ENCODE measurements at regions not wholly inside any gene's neighbourhood (a gene's known extent, or its start where the extent isn't known, plus 50 kb on each side); places are given as distances from the start of the nearest gene placed in this dataset.

DNA sequence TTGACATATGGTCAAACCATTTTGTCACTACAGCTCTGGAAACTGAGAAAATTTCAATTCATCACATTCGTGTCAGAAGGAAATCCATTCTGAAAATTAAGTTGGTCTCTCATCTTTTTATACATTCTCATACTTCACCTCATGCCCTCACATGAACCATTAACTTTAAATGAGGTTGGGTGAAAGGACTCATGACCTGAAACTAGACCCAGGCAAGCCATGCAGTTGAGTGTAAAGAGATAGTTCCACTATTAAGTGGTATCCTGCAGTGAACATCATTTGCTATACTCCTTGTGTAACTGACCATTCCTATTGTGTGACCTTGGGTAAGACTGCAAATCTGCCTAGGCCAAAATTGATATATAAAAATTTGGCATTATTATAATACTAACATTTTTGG is 299.6 kb upstream of the GRIN3A start:
- DNase-seq (ENCODE audit: low read depth) = no peak
- H3K4me3 ChIP-seq (ENCODE audit: low read depth, low read length) = no peak overlapping the region
- TF ChIP-seq, protein P1, sequence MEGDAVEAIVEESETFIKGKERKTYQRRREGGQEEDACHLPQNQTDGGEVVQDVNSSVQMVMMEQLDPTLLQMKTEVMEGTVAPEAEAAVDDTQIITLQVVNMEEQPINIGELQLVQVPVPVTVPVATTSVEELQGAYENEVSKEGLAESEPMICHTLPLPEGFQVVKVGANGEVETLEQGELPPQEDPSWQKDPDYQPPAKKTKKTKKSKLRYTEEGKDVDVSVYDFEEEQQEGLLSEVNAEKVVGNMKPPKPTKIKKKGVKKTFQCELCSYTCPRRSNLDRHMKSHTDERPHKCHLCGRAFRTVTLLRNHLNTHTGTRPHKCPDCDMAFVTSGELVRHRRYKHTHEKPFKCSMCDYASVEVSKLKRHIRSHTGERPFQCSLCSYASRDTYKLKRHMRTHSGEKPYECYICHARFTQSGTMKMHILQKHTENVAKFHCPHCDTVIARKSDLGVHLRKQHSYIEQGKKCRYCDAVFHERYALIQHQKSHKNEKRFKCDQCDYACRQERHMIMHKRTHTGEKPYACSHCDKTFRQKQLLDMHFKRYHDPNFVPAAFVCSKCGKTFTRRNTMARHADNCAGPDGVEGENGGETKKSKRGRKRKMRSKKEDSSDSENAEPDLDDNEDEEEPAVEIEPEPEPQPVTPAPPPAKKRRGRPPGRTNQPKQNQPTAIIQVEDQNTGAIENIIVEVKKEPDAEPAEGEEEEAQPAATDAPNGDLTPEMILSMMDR (conservative IDR thresholded peaks at IDR 0.05; ENCODE audit: low read depth, low read length) = no peak

DNA sequence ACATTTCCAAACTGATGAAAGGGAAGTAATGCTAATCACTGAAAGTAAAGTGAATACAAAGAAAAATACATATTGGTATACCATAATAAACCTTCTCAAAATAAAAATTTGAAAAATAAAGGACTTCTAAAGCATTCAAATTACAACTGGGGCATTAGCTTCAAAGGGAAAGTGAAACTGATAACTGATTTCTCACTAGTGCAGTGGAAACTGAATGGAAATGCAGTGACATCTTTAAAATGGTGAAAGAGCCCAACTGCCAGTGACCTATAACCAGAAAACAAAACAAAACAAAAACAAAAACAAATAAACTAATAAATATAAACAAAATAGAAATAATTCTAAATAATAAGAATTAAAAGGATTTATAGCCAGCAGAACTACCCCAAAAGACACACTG is 297.5 kb upstream of the GRIN3A start:
- H3K4me3 ChIP-seq (ENCODE audit: low read depth, low read length) = no peak overlapping the region
- DNase-seq (ENCODE audit: low read depth) = no peak
- TF ChIP-seq, protein P1 (conservative IDR thresholded peaks at IDR 0.05; ENCODE audit: low read depth, low read length) = no peak

DNA sequence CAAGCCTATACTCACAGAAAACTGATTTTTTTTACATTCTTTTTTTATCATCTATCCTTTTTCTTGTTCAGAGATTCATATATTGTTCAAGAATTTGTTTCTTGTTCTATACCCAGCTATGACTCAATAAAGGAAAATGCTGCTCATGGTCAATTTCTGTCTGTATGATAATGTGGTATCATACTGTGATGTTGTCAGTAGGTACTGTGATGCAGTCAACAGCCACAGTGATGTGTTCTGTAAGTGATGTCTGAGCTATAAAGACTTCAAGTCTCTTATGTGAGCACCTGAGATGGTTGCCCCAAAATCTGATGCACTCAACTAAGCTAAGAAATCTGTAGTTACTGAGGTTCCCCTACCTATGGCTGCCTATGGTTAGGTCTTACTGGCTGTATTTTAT is 294.2 kb upstream of the GRIN3A start:
- TF ChIP-seq, protein P1 (conservative IDR thresholded peaks at IDR 0.05; ENCODE audit: low read depth, low read length) = no peak
- DNase-seq (ENCODE audit: low read depth) = no peak
- H3K4me3 ChIP-seq (ENCODE audit: low read depth, low read length) = no peak overlapping the region

DNA sequence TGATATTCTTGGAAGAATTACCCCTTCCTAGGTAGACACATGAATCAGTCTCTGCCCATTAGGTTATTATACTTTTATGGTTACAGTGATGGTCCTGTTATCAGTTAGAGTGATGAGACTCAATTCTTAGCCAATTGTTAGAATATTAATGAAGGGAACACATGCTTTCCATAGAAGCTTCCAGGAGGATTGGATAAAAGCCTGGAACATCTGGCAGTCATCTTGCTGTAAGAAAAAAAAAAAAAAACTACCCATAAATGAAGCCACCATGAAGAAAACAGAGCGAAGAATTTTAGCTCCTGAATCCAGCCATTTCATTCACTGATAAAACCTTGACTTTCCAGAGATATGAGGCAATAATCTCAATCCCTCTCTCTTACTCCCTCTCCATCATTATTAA is 262.5 kb upstream of the GRIN3A start:
- H3K4me3 ChIP-seq (ENCODE audit: low read depth, low read length) = no peak overlapping the region
- TF ChIP-seq, protein P1 (conservative IDR thresholded peaks at IDR 0.05; ENCODE audit: low read depth, low read length) = no peak
- no peak for DNase-seq (ENCODE audit: low read depth)

DNA sequence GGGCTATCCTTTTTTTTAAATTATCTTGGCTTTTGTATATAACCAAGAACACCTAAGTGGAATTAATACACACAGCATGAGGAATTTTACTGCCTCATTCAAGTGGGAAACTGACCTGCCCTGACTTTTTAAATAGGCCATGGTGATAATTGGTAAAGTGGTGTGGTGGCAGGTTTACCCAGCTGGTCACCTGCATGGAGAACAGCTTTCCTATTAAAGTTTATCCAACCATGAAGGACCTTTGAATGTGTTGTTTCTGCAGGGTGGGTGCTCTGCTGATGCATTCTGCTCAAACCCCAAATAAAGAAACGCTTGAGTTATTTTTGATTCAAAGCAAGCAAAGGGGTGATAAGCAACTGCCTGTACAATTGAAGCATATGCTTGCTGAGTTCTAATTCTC is 261.0 kb upstream of the GRIN3A start:
- no peak for DNase-seq (ENCODE audit: low read depth)
- H3K4me3 ChIP-seq (ENCODE audit: low read depth, low read length) = no peak overlapping the region
- TF ChIP-seq, protein P1 (conservative IDR thresholded peaks at IDR 0.05; ENCODE audit: low read depth, low read length) = no peak

DNA sequence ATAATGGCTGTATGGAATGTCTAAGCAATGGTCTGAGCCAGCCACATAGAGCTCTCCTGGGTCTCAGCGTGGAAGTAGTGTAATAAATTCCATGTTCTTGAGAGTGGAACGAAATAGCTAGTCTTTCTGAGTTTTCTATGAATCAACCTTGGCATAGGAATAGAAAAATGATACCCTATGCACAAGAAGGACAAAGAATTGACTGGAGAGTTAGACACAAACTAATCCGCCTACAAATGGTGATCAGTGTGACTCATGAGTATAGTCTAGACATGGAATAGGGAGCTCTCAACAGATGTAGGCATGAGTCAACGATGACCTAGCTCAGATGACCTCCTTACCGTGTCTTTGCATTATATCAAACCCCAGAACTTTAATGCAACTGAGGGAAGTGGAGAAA is 256.8 kb upstream of the GRIN3A start:
- TF ChIP-seq, protein P1 (conservative IDR thresholded peaks at IDR 0.05; ENCODE audit: low read depth, low read length) = no peak
- H3K4me3 ChIP-seq (ENCODE audit: low read depth, low read length) = no peak overlapping the region
- peak; percentile 9 for DNase-seq (ENCODE audit: low read depth)

DNA sequence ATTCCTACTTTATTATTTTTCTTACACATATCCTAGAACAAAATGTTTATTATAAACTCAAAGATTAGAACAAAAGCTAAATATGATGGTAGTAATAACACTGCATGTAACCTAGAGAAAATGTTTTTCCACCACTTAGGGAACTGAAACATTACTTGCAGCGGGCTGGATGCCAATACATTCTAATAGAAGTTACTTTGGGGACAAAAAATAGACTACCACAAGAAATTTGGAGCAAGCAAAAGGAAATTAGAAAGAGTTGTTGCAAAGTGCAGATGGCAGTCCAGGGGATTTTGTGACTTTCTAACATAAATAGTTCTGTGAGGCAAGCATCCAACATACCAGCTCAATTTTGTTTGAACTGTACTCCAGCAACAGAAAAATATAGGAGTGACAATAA is 255.3 kb upstream of the GRIN3A start:
- no peak for DNase-seq (ENCODE audit: low read depth)
- TF ChIP-seq, protein P1 (conservative IDR thresholded peaks at IDR 0.05; ENCODE audit: low read depth, low read length) = no peak
- no peak overlapping the region for H3K4me3 ChIP-seq (ENCODE audit: low read depth, low read length)
